ENCODE measurements at regions not wholly inside any gene's neighbourhood (a gene's known extent, or its start where the extent isn't known, plus 50 kb on each side); places are given as distances from the start of the nearest gene placed in this dataset. TPM values are rescaled to one million over a fixed set of nuclear protein-coding genes. Genes with fewer than 3 reads are reported as not detected.

DNA sequence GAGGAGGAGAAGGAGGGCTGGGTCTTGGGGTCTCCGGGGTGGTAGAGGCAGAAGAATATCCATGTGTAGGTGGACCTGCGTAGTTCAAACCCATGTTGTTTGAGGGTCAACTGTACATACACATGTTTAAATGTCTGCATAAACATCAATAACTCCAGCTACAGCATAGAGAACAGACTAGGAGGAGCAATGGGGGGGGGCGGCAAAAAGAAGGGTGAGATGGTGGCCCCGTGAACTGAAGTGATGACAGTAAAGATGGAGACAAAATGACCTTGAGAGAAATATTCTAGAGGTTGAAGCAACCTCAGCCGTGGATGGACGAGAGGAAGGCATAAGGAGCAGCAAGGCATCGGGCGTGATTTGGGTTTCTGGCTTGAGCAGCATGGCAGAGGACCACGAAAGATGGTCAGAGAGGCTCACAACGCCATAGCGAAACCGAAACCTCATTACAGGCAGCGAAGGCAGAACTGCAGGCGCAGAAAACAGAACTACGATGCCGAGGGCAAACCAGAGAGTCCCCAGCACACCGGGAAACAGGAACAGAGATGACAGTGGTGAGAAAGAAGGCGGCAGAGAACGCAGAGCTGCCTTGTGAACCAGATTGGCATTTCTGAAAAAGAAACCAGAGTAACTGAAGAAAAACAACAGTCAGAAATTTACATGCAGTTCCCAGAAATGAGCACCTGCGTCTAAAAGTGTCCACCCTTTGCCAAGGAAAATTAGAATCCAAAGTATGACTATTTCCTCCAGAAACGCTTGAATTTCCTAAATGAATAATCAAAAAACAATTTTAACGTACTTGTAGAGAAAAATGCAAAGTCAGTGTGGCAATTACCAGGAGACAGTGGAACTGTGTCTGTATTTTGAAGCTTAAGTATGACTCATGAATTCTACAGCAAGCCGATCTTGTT, 50.3 kb upstream of the ENPP6 start:
- Histone ChIP-seq H3K27me3 (replicated peaks in 1 of 4; ENCODE audit: control extremely low read depth in 1 of 4, control insufficient read depth in 3 of 4, insufficient read depth in 4 of 4, low read length in 3 of 4) (no peaks in the 10 kb centered on the region), H3K27ac (ENCODE audit: low read length in 2 of 2) (peak overlapping the region; percentile 86 to 88), H3K4me2 (replicated peaks; ENCODE audit: low read depth, low read length, poor library complexity, severe bottlenecking) (peak overlapping the region; percentile 67), H3K4me3 (ENCODE audit: control extremely low read depth in 1 of 5, extremely low read depth in 1 of 5, insufficient read depth in 1 of 5, low read depth in 2 of 5, low read length in 4 of 5) (peak overlapping the region; percentile 29 to 63 (median 52)), H3K36me3 (replicated peaks in 1 of 2; ENCODE audit: control extremely low read depth in 1 of 2, control insufficient read depth in 1 of 2, extremely low read depth in 1 of 2, insufficient read depth in 2 of 2, low read length in 1 of 2) (no peaks in the 10 kb centered on the region), H3K9ac (ENCODE audit: low read length) (peak overlapping the region; percentile 64), H4K20me1 (ENCODE audit: control insufficient read depth, insufficient read depth, low read length, poor library complexity, severe bottlenecking) (no peaks in the 10 kb centered on the region), H2AFZ (ENCODE audit: insufficient read depth, low read depth, low read length, poor library complexity, severe bottlenecking) (peak overlapping the region; percentile 81), H3K9me3 (ENCODE audit: control extremely low read depth in 1 of 3, control insufficient read depth in 2 of 3, insufficient read depth in 1 of 3, low read length in 2 of 3) (peaks cover 0 to 6% (median 4%) of the 10 kb centered on the region in 3 donors), H3K79me2 (ENCODE audit: control insufficient read depth, insufficient read depth, low read length) (no peaks in the 10 kb centered on the region), H3K4me1 (ENCODE audit: control insufficient read depth in 2 of 2, insufficient read depth in 2 of 2, low read length in 2 of 2) (peaks cover 32 to 46% of the 10 kb centered on the region in 2 donors)
- DNase-seq (peak; percentile 92), ATAC-seq (ENCODE audit: low read depth) (peak; percentile 91)
- CTCF ChIA-PET = interaction anchor here (0.8 to 9.0 kb wide), 12 partner anchors 14 to 272 kb away, joined by 3 to 137 read pairs (median 5); no protein-coding TSS in a partner anchor
- WGBS (ENCODE audit: insufficient coverage) = 8% methylated on average over 16 of the region's 23 CpGs
- intact Hi-C loops (cut with micrococcal nuclease) = loop anchor here (1.0 to 10.0 kb wide), 13 partner anchors 14 to 1127 kb away; partner anchors contain the start of genes ACSL1, ANKRD37, CASP3 and IRF2
- Mint-ChIP-seq H3K27ac (peak overlapping the region; percentile 97), H3K4me1 (peaks cover 58% of the 10 kb centered on the region), H3K27me3 (no peaks in the 10 kb centered on the region), H3K4me3 (peak overlapping the region; percentile 93), H3K9me3 (ENCODE audit: insufficient read depth) (no peaks in the 10 kb centered on the region)
- TF ChIP-seq, protein P1, sequence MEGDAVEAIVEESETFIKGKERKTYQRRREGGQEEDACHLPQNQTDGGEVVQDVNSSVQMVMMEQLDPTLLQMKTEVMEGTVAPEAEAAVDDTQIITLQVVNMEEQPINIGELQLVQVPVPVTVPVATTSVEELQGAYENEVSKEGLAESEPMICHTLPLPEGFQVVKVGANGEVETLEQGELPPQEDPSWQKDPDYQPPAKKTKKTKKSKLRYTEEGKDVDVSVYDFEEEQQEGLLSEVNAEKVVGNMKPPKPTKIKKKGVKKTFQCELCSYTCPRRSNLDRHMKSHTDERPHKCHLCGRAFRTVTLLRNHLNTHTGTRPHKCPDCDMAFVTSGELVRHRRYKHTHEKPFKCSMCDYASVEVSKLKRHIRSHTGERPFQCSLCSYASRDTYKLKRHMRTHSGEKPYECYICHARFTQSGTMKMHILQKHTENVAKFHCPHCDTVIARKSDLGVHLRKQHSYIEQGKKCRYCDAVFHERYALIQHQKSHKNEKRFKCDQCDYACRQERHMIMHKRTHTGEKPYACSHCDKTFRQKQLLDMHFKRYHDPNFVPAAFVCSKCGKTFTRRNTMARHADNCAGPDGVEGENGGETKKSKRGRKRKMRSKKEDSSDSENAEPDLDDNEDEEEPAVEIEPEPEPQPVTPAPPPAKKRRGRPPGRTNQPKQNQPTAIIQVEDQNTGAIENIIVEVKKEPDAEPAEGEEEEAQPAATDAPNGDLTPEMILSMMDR (IDR thresholded peaks at IDR 0.05) = no peak
- TF ChIP-seq EZH2 (IDR thresholded peaks at IDR 0.05; ENCODE audit: borderline replicate concordance, insufficient read depth, low read depth, low read length, poor library complexity, severe bottlenecking) = no peak
- POLR2A ChIA-PET = interaction anchor here (0.7 to 2.6 kb wide), 4 partner anchors 78 to 381 kb away, joined by 3 to 8 read pairs (median 4); partner anchors contain the start of genes CASP3 and IRF2

Small RNAs in the stretch of these regions (small RNA-seq; reads per million reads assigned to genes)
- gene RN7SL28P (ENCODE audit: insufficient read length, low read depth, low replicate concordance) = not detected
